GM21825 (cell line): ENCODE measurements at regions not wholly inside any gene's neighbourhood (a gene's known extent, or its start where the extent isn't known, plus 50 kb on each side); places are given as distances from the start of the nearest gene placed in this dataset.
"Not testable (repeated sequence)": the region's sequence is repeated elsewhere in the genome, so short reads cannot be mapped to it uniquely, and the experiment has no call there.

ENCODE experiments used
- ATAC-seq: cut with Tn5 transposase; IDR thresholded peaks from one replicate; pipeline ENCODE4 v1.9.1; 2021; ENCODE audit warnings: mild to moderate bottlenecking, moderate library complexity; ENCODE audit not compliant: unreplicated experiment

DNA sequence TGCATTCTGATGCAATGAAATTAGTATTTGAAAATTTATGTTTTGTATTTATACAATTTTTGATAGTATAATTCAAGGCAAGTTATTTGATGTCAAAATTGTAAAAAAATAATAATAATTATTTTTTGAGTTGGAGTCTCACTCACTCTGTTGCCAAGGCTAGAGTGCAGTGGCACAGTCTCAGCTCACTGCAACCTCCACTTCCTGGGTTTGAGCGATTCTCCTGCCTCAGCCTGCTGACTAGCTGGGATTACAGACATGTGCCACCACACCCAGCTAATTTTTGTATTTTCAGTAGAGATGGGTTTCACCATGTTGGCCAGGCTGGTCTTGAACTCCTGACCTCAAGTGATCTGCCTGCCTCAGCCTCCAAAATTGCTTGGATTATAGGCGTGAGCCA, 342.4 kb upstream of the ARPP21 start:
- ATAC-seq = not testable (repeated sequence)

DNA sequence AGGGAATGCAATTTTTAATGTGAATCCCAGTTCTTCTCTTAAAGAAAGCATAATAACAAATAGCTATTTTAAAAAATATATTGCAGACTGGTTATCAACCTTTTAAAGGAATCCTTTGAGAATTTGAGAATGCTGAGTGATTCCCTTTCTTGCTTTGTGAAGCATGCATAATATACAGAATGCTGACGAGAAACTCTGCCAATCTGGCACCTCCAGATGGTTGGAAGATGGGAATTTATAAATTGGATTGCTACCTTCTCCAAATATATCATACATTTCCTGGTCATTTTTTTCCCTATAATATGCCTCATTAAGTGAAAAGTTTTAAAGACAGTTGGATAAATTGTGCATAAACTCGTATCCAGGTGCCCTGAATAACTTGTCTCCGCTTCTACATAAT, 333.9 kb upstream of the ARPP21 start:
- ATAC-seq = no peak

DNA sequence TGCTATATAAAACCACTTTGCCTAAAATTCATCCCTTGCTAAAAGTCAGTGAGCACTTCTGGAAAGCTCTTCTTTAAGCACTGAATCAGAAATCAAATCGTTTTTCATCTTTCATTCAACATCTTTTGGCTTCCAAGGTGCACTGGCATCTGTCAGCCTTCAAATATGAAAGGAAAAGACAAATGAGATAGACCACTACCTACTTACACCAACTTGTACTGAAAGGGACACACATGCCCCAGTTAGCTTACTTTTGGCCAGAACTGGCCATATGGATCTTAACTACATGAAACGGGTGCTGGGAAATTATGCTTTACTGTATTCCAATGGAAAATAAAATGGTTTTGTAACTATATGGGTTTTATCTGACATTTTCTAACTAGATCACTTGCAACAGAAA, 332.0 kb upstream of the ARPP21 start:
- no peak for ATAC-seq

GRCh38 chr3:35316841-35317240, 322.5 kb upstream of the ARPP21 start:
- ATAC-seq = not testable (repeated sequence)

DNA sequence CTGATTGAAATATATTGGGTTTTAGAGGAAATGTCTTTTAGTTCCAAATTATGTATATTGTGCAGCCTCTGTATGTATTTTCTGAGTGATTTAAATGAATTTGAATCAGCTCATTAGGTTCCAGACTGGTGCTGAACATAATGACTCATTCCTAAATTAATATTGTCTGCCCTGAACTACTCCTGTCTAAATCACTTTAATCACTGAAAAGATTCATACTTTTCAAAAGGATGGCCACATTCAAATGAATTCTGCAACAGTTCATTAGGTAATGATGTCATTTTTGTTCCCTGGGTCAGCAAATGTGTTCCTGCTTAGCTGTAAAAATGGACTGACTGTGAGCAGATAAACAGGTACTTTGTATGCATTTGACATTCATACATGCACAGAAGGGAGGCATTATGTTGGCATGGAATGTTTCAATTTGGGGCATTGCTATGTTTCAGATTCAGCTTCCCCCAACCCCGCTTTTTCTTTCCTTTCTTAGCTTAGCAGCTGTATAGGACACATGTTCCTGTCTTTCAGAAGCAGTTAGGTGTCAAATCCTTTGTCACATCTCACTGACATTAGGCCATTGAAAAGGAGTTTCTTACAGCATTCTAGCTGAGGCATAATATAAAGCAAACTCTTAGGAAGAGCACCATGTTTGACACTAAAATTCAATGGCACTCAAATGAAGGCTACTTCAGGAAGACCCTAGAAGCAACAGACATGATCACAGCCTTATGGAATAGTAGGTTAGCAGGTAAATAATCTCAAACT, 318.5 kb upstream of the ARPP21 start:
- no peak for ATAC-seq

GRCh38 chr3:35322070-35322469, 317.3 kb upstream of the ARPP21 start:
- no peak for ATAC-seq

DNA sequence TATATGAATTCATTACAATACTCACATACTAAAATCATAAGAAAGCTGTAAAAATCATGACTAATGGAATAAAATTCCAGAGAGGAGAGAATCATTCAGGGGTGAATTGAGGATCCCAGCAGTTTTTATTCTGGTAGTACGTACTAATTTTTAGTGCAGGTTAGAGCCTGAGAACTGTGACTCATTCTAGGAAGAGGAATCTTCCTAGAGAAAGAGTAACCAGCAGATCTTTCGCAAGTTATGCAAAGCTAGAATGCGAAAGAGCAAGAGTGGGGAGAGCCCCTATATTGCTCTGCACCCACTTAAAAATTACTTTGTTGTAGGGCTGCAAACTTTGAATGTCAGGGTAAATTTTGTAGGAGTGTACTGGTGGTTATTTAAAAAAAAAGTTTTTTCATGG, 303.6 kb upstream of the ARPP21 start:
- ATAC-seq = no peak

- ATAC-seq = no peak
Measured at GRCh38 chr3:35336601-35337000, 302.7 kb upstream of the ARPP21 start.

DNA sequence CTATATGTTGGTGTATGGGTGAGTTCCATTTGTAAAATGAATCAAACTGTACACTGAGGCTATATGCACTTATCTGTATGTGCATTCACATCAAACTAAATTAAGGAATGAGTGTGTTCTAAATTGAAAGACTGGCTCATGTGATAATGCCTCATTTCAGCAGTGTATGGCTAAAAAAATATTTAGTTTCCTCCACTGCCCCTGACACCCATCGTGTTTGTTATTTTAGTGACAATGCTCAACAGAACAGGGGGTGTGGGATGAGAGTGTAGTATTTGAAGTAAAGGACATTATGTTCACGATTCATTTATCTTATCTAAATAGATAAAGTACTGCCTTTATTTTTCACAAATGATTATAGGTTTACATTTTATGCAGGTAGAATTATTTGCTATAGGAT, 301.1 kb upstream of the ARPP21 start:
- ATAC-seq = no peak

- ATAC-seq = no peak
Measured at GRCh38 chr3:35380196-35380595, 259.1 kb upstream of the ARPP21 start.

DNA sequence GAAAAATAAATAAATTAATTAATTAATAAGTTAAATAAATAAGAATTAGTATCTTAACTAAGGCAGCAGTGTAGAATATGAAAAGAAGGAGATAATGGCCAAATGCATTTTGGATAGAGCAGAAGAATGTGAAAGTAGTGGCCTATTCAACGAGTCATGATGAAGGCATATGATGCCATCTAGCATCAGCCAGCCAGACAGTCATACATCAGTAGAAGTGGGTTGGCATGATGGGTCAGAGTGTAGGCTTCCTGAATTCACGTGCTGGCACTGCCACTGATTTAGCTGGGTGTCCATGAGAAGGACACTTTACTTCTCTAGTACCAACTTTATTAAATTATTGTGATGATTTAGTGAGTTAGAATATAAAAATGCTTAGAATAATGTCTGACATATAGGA, 256.1 kb upstream of the ARPP21 start:
- ATAC-seq = no peak

- ATAC-seq = no peak
Measured at GRCh38 chr3:35383719-35384555, 255.4 kb upstream of the ARPP21 start.

DNA sequence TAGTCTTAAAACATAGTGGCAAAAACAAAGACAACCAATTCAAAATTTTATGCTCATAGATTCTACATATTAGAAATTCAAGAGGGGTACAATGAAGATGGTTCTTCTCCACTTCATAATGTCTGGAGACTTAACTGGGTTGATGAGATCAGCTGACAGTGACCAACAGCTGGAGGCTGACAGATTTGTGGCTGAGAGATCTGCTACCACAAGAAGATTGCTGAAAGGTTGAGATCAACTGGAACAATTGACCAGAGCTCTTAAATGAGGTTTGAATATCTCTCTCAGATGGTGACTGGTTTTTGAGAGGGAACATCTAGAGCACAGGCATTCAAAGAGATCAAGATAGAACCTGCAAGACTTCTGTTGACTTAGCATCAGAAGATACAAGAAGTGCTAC, 254.1 kb upstream of the ARPP21 start:
- ATAC-seq = no peak

DNA sequence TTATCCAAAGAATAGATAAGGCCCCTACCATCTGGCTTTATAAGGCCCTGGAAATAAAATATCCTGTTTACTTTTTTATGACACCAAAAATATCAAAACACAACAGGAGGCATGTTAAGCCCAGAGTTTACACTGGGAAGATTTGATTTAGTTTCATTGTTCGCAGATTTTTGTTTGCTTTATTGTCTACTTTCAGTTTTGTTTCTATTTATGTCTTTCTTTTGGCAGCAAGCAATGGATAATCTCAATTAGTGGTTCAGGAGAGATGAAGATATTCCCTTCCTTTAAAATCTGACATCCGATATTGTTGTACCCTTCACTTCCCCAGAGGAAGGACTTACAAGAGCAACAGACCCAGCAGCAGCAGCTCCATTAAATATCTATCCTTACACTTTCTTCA, 249.4 kb upstream of the ARPP21 start:
- no peak for ATAC-seq

DNA sequence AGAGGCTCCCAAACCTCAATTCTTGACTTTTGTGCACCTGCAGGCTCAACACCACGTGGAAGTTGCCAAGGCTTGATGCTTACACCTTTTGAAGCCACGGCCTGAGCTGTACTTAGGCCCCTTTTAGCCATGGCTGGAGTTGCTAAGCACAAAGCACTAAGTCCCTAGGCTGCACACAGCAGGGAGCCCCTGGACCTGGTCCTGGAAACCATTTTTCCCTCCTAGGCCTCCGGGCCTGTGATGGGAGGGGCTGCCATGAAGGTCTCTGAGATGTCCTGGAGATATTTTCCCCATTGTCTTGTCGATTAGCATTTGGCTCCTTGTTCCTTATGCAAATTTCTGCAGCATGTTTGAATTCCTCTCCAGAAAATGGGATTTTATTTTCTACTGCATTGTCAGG, 247.1 kb upstream of the ARPP21 start:
- ATAC-seq = no peak

DNA sequence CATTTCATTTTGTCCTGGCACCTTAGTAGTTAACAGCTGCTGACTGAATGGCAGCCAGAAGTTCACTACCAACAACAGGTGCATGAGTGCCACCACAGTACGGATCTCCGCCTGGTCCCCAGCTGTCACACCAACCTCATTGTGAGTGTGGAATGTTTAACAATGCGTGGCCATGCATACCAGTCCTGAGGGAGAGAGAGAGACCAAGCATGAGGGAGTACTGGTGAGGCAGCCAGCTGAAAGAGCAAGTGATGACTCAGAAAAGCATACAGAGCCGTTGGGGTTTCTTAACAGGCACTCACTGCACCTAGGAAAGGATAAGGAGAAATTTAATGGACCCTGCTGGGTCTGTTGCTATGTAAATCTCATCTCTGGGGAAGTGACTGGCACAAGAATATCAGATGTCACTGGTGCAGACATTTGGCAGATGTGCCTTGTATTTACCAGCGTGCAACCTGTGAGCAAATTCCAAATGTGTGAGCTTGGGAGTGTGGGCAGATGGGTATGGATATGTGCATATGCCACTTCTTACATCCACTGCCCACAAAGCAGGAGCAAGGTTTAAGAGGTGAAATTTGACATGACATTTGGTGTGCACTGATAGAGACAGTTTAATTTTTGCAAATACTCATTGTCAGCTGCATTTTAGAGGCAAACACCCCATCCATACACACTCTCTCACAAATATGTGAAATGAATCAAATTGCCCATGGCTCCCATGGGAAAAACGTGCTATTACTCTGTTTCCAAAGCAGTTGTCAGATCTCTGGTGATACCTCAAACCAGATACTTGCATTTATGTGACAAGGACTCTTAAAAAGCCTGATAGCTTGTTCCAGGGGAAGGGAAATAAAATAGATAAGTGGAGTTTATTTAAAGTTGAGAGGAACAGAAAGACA, 245.2 kb upstream of the ARPP21 start:
- ATAC-seq = no peak

- ATAC-seq = no peak
Measured at GRCh38 chr3:35394905-35395304, 244.4 kb upstream of the ARPP21 start.

- ATAC-seq = no peak
Measured at GRCh38 chr3:35401671-35402070, 237.7 kb upstream of the ARPP21 start.

DNA sequence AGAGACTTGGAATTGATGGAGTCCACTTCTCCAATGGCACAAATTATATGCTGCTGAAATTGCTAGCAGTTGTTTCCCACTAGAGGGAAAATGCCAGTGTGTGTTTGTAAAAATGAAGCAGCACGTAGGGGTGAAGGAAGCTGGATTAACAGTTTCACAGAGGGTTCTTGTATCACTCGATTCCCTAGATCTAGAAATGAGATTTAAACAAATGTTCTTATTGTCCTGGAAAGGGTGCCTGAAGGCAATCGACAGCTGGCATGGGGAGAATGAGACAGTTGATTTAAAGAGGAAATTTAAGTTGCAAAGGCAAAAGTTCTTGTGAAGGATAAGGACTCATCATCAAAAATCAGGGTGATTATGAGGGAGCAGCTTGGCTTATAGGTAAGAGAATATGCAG, 234.8 kb upstream of the ARPP21 start:
- no peak for ATAC-seq

GRCh38 chr3:35408882-35409281, 230.4 kb upstream of the ARPP21 start:
- no peak for ATAC-seq

DNA sequence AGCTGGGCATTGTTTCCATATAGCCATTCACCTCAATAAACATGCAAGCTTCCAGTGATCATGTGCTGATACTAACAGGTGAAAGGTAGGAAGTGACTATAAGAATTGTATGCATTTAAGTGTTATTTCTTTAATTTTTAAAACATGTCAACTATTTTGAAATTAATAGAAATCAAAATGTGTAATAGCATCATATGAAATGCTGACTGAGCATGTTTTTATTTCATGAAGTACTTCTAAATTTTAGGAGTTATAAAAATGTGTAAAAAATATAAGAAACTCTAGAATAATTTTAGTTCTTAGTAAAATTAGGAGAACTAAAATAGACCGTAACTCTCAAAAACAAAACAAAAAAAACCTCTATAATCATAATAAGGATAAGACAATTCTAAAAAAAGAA, 229.3 kb upstream of the ARPP21 start:
- ATAC-seq = no peak
